RWPE1 (cell line): ENCODE measurements at regions not wholly inside any gene's neighbourhood (a gene's known extent, or its start where the extent isn't known, plus 50 kb on each side); places are given as distances from the start of the nearest gene placed in this dataset.
A peak's percentile ranks its signal among the peaks of the same experiment; 100 is the strongest.

Experiments used
- CTCF ChIA-PET: fragments of 350-600 bp; sonication (Branson Sonifier 250); formaldehyde crosslinking; extraction: SDS; loops from one replicate; lab custom pipeline; 2021; lab: Yijun Ruan, JAX
- POLR2A ChIA-PET: fragments of 400-600 bp; formaldehyde crosslinking; extraction: SDS; loops from one replicate; lab custom pipeline; 2020; ENCODE audit warnings: antibody characterized with exemption; ENCODE audit not compliant: low non-redundant PET; lab: Yijun Ruan, JAX
- DNase-seq: peaks from one replicate; pipeline ENCODE4 v3.0.0; 2012; ENCODE audit warnings: low spot score
- H3K27ac ChIP-seq: fragments of 450-650 bp; 2 replicates; pipeline ENCODE4 v1.5.1; 2017
- CTCF ChIP-seq: fragments of 450-650 bp; conservative IDR thresholded peaks from 2 replicates; pipeline ENCODE4 v1.5.1; 2017; ENCODE audit warnings: low read depth, mild to moderate bottlenecking

- no peak overlapping the region for H3K27ac ChIP-seq
- ChIA-PET CTCF (interaction anchor here (0.7 kb wide), 1 partner anchor 828 kb away, joined by 3 read pairs; no protein-coding TSS in a partner anchor), POLR2A (no interaction called here)
- no peak for DNase-seq
- TF ChIP-seq CTCF: no peak
Measured at GRCh38 chr2:161103451-161103831, 56.8 kb upstream of the TANK start.

GRCh38 chr2:161104054-161104553 lies 56.1 kb upstream of the TANK start:
- no peak for TF ChIP-seq CTCF
- peak; percentile 43 for DNase-seq
- peak overlapping the region; percentile 62 for H3K27ac ChIP-seq
- POLR2A ChIA-PET: interaction anchor here (0.6 kb wide), 1 partner anchor 16 kb away, joined by 3 read pairs; no protein-coding TSS in a partner anchor
- CTCF ChIA-PET: interaction anchor here (1.0 kb wide), 1 partner anchor 95 kb away, joined by 4 read pairs; no protein-coding TSS in a partner anchor

GRCh38 chr2:161107265-161107664 lies 53.0 kb upstream of the TANK start:
- POLR2A ChIA-PET: no interaction called here
- H3K27ac ChIP-seq: no peak overlapping the region
- no peak for DNase-seq
- no peak for TF ChIP-seq CTCF
- CTCF ChIA-PET: interaction anchor here (1.6 kb wide), 1 partner anchor 16 kb away, joined by 6 read pairs; no protein-coding TSS in a partner anchor
